Body of pancreas (tissue), 4 donors: ENCODE measurements at regions not wholly inside any gene's neighbourhood (a gene's known extent, or its start where the extent isn't known, plus 50 kb on each side); places are given as distances from the start of the nearest gene placed in this dataset.

Experiments used
- POLR2A ChIP-seq, 3 donors: fragments of 450-650 bp; IDR thresholded peaks; one replicate each; pipeline ENCODE4 v1.6.1; 2016; ENCODE audit warnings: antibody characterized with exemption in 3 of 3, mild to moderate bottlenecking in 2 of 3
- TF ChIP-seq, protein P1 (sequence below), 7 experiments: fragments of 450-650 bp in 4 of 7; fragments of 200-600 bp in 3 of 7; sonication (generic) in 3 of 7; IDR thresholded peaks; one replicate each; pipeline ENCODE4 v1.5.1; 2016 to 2019; ENCODE audit warnings: antibody characterized with exemption in 7 of 7

- TF ChIP-seq, protein P1, sequence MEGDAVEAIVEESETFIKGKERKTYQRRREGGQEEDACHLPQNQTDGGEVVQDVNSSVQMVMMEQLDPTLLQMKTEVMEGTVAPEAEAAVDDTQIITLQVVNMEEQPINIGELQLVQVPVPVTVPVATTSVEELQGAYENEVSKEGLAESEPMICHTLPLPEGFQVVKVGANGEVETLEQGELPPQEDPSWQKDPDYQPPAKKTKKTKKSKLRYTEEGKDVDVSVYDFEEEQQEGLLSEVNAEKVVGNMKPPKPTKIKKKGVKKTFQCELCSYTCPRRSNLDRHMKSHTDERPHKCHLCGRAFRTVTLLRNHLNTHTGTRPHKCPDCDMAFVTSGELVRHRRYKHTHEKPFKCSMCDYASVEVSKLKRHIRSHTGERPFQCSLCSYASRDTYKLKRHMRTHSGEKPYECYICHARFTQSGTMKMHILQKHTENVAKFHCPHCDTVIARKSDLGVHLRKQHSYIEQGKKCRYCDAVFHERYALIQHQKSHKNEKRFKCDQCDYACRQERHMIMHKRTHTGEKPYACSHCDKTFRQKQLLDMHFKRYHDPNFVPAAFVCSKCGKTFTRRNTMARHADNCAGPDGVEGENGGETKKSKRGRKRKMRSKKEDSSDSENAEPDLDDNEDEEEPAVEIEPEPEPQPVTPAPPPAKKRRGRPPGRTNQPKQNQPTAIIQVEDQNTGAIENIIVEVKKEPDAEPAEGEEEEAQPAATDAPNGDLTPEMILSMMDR (IDR thresholded peaks at IDR 0.05), result no peak
- TF ChIP-seq POLR2A (IDR thresholded peaks at IDR 0.05), result no peak
These were observed 273.9 kb upstream of the MGMT start for GRCh38 chr10:129193148-129193547.
